Hepatocyte (in vitro differentiated cells): ENCODE measurements at regions not wholly inside any gene's neighbourhood (a gene's known extent, or its start where the extent isn't known, plus 50 kb on each side); places are given as distances from the start of the nearest gene placed in this dataset.

Source experiments
- DNase-seq: peaks from one replicate; pipeline ENCODE4 v3.0.0-alpha.2; 2016; ENCODE audit warnings: low spot score
- H2AFZ ChIP-seq: fragments of 200-600 bp; sonication (generic); 2 replicates; pipeline ENCODE4 v1.6.0; 2016; ENCODE audit warnings: antibody characterized with exemption, mild to moderate bottlenecking
- H3K27ac ChIP-seq: fragments of 200-600 bp; sonication (generic); 2 replicates; pipeline ENCODE4 v1.5.1; 2016; ENCODE audit warnings: mild to moderate bottlenecking
- H3K27me3 ChIP-seq: fragments of 200-600 bp; sonication (generic); 2 replicates; pipeline ENCODE4 v1.6.1; 2016
- H3K36me3 ChIP-seq: fragments of 200-600 bp; sonication (generic); replicated peaks from 2 replicates; pipeline ENCODE4 v1.5.1; 2016; ENCODE audit warnings: low read depth; ENCODE audit not compliant: insufficient read depth
- H3K4me1 ChIP-seq: fragments of 200-600 bp; sonication (generic); 2 replicates; pipeline ENCODE4 v1.5.1; 2016; ENCODE audit warnings: mild to moderate bottlenecking, moderate library complexity; ENCODE audit not compliant: insufficient read depth
- H3K4me2 ChIP-seq: fragments of 200-600 bp; sonication (generic); 2 replicates; pipeline ENCODE4 v1.6.0; 2016
- H3K4me3 ChIP-seq: fragments of 200-600 bp; sonication (generic); 2 replicates; pipeline ENCODE4 v1.5.1; 2016; ENCODE audit warnings: mild to moderate bottlenecking
- H3K79me2 ChIP-seq: fragments of 200-600 bp; sonication (generic); 2 replicates; pipeline ENCODE4 v1.6.0; 2017; ENCODE audit warnings: mild to moderate bottlenecking
- H3K9me2 ChIP-seq: fragments of 200-600 bp; sonication (generic); replicated peaks from 2 replicates; pipeline ENCODE4 v1.6.0; 2017; ENCODE audit warnings: mild to moderate bottlenecking; ENCODE audit not compliant: insufficient read depth
- H3K9me3 ChIP-seq: fragments of 200-600 bp; sonication (generic); 2 replicates; pipeline ENCODE4 v1.5.1; 2016; ENCODE audit warnings: low read depth, mild to moderate bottlenecking
- H4K20me1 ChIP-seq: fragments of 200-600 bp; sonication (generic); 2 replicates; pipeline ENCODE4 v1.6.0; 2016; ENCODE audit warnings: mild to moderate bottlenecking; ENCODE audit not compliant: insufficient read depth, poor library complexity, severe bottlenecking
- CTCF ChIP-seq: fragments of 200-600 bp; sonication (generic); IDR thresholded peaks from 2 replicates; pipeline ENCODE4 v1.5.1; 2016; ENCODE audit warnings: antibody characterized with exemption, mild to moderate bottlenecking; ENCODE audit not compliant: poor library complexity
- EZH2 ChIP-seq: fragments of 200-600 bp; sonication (generic); IDR thresholded peaks from 2 replicates; pipeline ENCODE4 v1.6.1; 2016; ENCODE audit warnings: antibody characterized with exemption, mild to moderate bottlenecking, borderline replicate concordance
- EZH2phosphoT487 ChIP-seq: fragments of 200-600 bp; sonication (generic); IDR thresholded peaks from one replicate; pipeline ENCODE4 v1.6.1; 2018; ENCODE audit warnings: antibody characterized with exemption, mild to moderate bottlenecking, low read depth, moderate library complexity; ENCODE audit not compliant: unreplicated experiment, severe bottlenecking
- WGBS: methylation state at CpG from one replicate; pipeline ENCODE4 v1.1.6; 2016; ENCODE audit warnings: low lambda C conversion rate; ENCODE audit errors: missing lambda C conversion rate; 5-methylcytosine and 5-hydroxymethylcytosine counted together

- TF ChIP-seq EZH2 (no peak), CTCF (no peak), EZH2phosphoT487 (no peak)
- Histone ChIP-seq H3K79me2 (no peaks in the 10 kb centered on the region), H3K4me2 (no peak overlapping the region), H3K27me3 (no peaks in the 10 kb centered on the region), H3K4me3 (no peak overlapping the region), H4K20me1 (no peaks in the 10 kb centered on the region), H3K27ac (no peak overlapping the region), H2AFZ (no peak overlapping the region), H3K4me1 (no peaks in the 10 kb centered on the region), H3K9me2 (no peaks in the 10 kb centered on the region), H3K9me3 (no peaks in the 10 kb centered on the region), H3K36me3 (no peaks in the 10 kb centered on the region)
- WGBS: 98% methylated on average over 2 of the region's 2 CpGs
- DNase-seq: no peak
Observed at GRCh38 chr6:12506159-12506558, 210.4 kb upstream of the PHACTR1 start.

GRCh38 chr6:12507636-12508035, 208.9 kb upstream of the PHACTR1 start:
- Histone ChIP-seq H3K4me3 (no peak overlapping the region), H4K20me1 (no peaks in the 10 kb centered on the region), H3K9me3 (no peaks in the 10 kb centered on the region), H3K4me2 (no peak overlapping the region), H3K4me1 (no peaks in the 10 kb centered on the region), H3K27me3 (no peaks in the 10 kb centered on the region), H3K27ac (no peak overlapping the region), H3K36me3 (no peaks in the 10 kb centered on the region), H3K79me2 (no peaks in the 10 kb centered on the region), H3K9me2 (no peaks in the 10 kb centered on the region), H2AFZ (no peak overlapping the region)
- TF ChIP-seq EZH2phosphoT487 (no peak), CTCF (no peak), EZH2 (no peak)
- 67% methylated on average over 3 of the region's 3 CpGs for WGBS
- no peak for DNase-seq

- 42% methylated on average over 4 of the region's 4 CpGs for WGBS
- Histone ChIP-seq H3K9me3 (no peaks in the 10 kb centered on the region), H3K27ac (no peak overlapping the region), H3K4me1 (no peaks in the 10 kb centered on the region), H3K4me3 (no peak overlapping the region), H3K4me2 (no peak overlapping the region), H3K79me2 (no peaks in the 10 kb centered on the region), H4K20me1 (no peaks in the 10 kb centered on the region), H3K27me3 (no peaks in the 10 kb centered on the region), H3K36me3 (no peaks in the 10 kb centered on the region), H3K9me2 (no peaks in the 10 kb centered on the region), H2AFZ (no peak overlapping the region)
- TF ChIP-seq EZH2phosphoT487 (peak; percentile 43), CTCF (no peak)
- DNase-seq: no peak
Observed at GRCh38 chr6:12508553-12508952, 208.0 kb upstream of the PHACTR1 start.

- 89% methylated on average over 1 of the region's 1 CpG for WGBS
- no peak for DNase-seq
- no peaks in the 10 kb centered on the region for H3K27me3 ChIP-seq
- H3K4me2 ChIP-seq: no peak overlapping the region
- H4K20me1 ChIP-seq: no peaks in the 10 kb centered on the region
- no peaks in the 10 kb centered on the region for H3K9me2 ChIP-seq
- H2AFZ ChIP-seq: no peak overlapping the region
- H3K36me3 ChIP-seq: no peaks in the 10 kb centered on the region
- H3K4me3 ChIP-seq: no peak overlapping the region
- no peaks in the 10 kb centered on the region for H3K9me3 ChIP-seq
- no peak overlapping the region for H3K27ac ChIP-seq
- H3K4me1 ChIP-seq: no peaks in the 10 kb centered on the region
- TF ChIP-seq EZH2phosphoT487: no peak
- TF ChIP-seq EZH2: no peak
- no peak for TF ChIP-seq CTCF
- no peaks in the 10 kb centered on the region for H3K79me2 ChIP-seq
Observed at GRCh38 chr6:12509060-12509459, 207.5 kb upstream of the PHACTR1 start.
